ENCODE measurements at regions not wholly inside any gene's neighbourhood (a gene's known extent, or its start where the extent isn't known, plus 50 kb on each side); places are given as distances from the start of the nearest gene placed in this dataset.

GRCh38 chr2:128593879-128594650 is 275.4 kb upstream of the HS6ST1 start (continued):
- TF ChIP-seq, protein P1, sequence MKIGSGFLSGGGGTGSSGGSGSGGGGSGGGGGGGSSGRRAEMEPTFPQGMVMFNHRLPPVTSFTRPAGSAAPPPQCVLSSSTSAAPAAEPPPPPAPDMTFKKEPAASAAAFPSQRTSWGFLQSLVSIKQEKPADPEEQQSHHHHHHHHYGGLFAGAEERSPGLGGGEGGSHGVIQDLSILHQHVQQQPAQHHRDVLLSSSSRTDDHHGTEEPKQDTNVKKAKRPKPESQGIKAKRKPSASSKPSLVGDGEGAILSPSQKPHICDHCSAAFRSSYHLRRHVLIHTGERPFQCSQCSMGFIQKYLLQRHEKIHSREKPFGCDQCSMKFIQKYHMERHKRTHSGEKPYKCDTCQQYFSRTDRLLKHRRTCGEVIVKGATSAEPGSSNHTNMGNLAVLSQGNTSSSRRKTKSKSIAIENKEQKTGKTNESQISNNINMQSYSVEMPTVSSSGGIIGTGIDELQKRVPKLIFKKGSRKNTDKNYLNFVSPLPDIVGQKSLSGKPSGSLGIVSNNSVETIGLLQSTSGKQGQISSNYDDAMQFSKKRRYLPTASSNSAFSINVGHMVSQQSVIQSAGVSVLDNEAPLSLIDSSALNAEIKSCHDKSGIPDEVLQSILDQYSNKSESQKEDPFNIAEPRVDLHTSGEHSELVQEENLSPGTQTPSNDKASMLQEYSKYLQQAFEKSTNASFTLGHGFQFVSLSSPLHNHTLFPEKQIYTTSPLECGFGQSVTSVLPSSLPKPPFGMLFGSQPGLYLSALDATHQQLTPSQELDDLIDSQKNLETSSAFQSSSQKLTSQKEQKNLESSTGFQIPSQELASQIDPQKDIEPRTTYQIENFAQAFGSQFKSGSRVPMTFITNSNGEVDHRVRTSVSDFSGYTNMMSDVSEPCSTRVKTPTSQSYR (CRISPR knock-in tag; IDR thresholded peaks at IDR 0.05): no peak
- TF ChIP-seq ZBTB21 (CRISPR knock-in tag; IDR thresholded peaks at IDR 0.05; ENCODE audit: borderline replicate concordance) (no peak), TEAD4 (CRISPR knock-in tag; IDR thresholded peaks at IDR 0.05) (no peak)

GRCh38 chr2:128594651-128594910 is 275.9 kb upstream of the HS6ST1 start:
- CTCF ChIA-PET: interaction anchor here (1.7 kb wide), 1 partner anchor 87 kb away, joined by 6 read pairs; no protein-coding TSS in a partner anchor
- Mint-ChIP-seq H3K27me3 (ENCODE audit: low read depth) (no peaks in the 10 kb centered on the region), H3K4me1 (peaks cover 10% of the 10 kb centered on the region), H3K9me3 (no peaks in the 10 kb centered on the region), H3K36me3 (no peaks in the 10 kb centered on the region), H3K4me3 (no peak overlapping the region), H3K27ac (no peak overlapping the region)
- POLR2A ChIA-PET: no interaction called here
- ATAC-seq (no peak), DNase-seq (ENCODE audit: low spot score) (no peak)
- TF ChIP-seq JUN (CRISPR knock-in tag; IDR thresholded peaks at IDR 0.05): no peak
- TF ChIP-seq ZNF532 (CRISPR knock-in tag; IDR thresholded peaks at IDR 0.05; ENCODE audit: borderline replicate concordance): no peak
- TF ChIP-seq ETV6 (CRISPR knock-in tag; IDR thresholded peaks at IDR 0.05): no peak
- no peak for TF ChIP-seq NFE2L1 (CRISPR knock-in tag; IDR thresholded peaks at IDR 0.05)
- no peak for TF ChIP-seq IRF2 (CRISPR knock-in tag; IDR thresholded peaks at IDR 0.05; ENCODE audit: borderline replicate concordance, low read depth)

GRCh38 chr2:128594953-128595677 is 276.4 kb upstream of the HS6ST1 start:
- ChIA-PET POLR2A (no interaction called here), CTCF (interaction anchor here (0.6 kb wide), 1 partner anchor 66 kb away, joined by 3 read pairs; no protein-coding TSS in a partner anchor)
- DNase-seq (ENCODE audit: low spot score) (no peak), ATAC-seq (no peak)
- Mint-ChIP-seq H3K27me3 (ENCODE audit: low read depth) (no peaks in the 10 kb centered on the region), H3K36me3 (no peaks in the 10 kb centered on the region), H3K4me1 (peaks cover 10% of the 10 kb centered on the region), H3K4me3 (no peak overlapping the region), H3K27ac (no peak overlapping the region), H3K9me3 (no peaks in the 10 kb centered on the region)
- no peak for TF ChIP-seq MLX (CRISPR knock-in tag; IDR thresholded peaks at IDR 0.05)
- TF ChIP-seq ZNF425 (CRISPR knock-in tag; conservative IDR thresholded peaks at IDR 0.05): no peak
- TF ChIP-seq, protein P2, sequence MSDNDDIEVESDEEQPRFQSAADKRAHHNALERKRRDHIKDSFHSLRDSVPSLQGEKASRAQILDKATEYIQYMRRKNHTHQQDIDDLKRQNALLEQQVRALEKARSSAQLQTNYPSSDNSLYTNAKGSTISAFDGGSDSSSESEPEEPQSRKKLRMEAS (CRISPR knock-in tag; IDR thresholded peaks at IDR 0.05): no peak
- TF ChIP-seq ZNF423 (CRISPR knock-in tag; IDR thresholded peaks at IDR 0.05): peak; percentile 18; the same call in 1 of the 2 replicates
- TF ChIP-seq ZNF219 (CRISPR knock-in tag; IDR thresholded peaks at IDR 0.05; ENCODE audit: borderline replicate concordance): no peak
- TF ChIP-seq, protein P3, sequence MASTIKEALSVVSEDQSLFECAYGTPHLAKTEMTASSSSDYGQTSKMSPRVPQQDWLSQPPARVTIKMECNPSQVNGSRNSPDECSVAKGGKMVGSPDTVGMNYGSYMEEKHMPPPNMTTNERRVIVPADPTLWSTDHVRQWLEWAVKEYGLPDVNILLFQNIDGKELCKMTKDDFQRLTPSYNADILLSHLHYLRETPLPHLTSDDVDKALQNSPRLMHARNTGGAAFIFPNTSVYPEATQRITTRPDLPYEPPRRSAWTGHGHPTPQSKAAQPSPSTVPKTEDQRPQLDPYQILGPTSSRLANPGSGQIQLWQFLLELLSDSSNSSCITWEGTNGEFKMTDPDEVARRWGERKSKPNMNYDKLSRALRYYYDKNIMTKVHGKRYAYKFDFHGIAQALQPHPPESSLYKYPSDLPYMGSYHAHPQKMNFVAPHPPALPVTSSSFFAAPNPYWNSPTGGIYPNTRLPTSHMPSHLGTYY (CRISPR knock-in tag; IDR thresholded peaks at IDR 0.05): no peak
- TF ChIP-seq ZNF317 (CRISPR knock-in tag; IDR thresholded peaks at IDR 0.05; ENCODE audit: borderline replicate concordance, low read depth): no peak
- TF ChIP-seq NFYB (CRISPR knock-in tag; conservative IDR thresholded peaks at IDR 0.05; ENCODE audit: low read depth): no peak
- TF ChIP-seq GABPB1 (CRISPR knock-in tag; IDR thresholded peaks at IDR 0.05): 0 out of 2 replicates have a peak, but pooled peaks have one; percentile 28
